PC-9 (cell line): ENCODE measurements at regions not wholly inside any gene's neighbourhood (a gene's known extent, or its start where the extent isn't known, plus 50 kb on each side); places are given as distances from the start of the nearest gene placed in this dataset.

Experiments used
- EZH2 ChIP-seq: fragments of 200-600 bp; sonication (generic); IDR thresholded peaks from 2 replicates; pipeline ENCODE4 v1.8.0; 2017; ENCODE audit warnings: antibody characterized with exemption, low read depth
- TF ChIP-seq, protein P1 (sequence below): fragments of 200-600 bp; sonication (generic); conservative IDR thresholded peaks from 2 replicates; pipeline ENCODE4 v1.6.1; 2017; ENCODE audit warnings: mixed run types, antibody characterized with exemption, mild to moderate bottlenecking, moderate library complexity

DNA sequence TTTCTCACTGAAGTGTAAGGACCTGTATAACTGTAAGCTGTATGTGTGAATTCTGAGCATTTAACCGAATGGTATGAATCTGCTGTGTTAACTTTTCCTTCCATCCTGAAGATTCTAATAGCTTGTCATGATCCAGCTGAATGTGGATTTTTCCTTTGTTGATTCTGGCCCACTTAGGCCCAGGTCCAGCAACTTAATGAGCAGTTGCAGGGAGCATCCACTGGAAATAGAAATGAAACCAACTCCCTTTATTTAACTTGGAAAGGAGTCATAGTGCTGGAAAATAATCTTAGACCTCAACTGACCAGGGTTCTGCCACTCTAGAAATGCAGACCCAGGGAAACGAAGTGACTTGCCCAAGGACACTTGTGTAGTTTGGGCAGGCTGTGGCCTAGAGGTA lies 142.3 kb upstream of the MTNR1B start:
- TF ChIP-seq, protein P1, sequence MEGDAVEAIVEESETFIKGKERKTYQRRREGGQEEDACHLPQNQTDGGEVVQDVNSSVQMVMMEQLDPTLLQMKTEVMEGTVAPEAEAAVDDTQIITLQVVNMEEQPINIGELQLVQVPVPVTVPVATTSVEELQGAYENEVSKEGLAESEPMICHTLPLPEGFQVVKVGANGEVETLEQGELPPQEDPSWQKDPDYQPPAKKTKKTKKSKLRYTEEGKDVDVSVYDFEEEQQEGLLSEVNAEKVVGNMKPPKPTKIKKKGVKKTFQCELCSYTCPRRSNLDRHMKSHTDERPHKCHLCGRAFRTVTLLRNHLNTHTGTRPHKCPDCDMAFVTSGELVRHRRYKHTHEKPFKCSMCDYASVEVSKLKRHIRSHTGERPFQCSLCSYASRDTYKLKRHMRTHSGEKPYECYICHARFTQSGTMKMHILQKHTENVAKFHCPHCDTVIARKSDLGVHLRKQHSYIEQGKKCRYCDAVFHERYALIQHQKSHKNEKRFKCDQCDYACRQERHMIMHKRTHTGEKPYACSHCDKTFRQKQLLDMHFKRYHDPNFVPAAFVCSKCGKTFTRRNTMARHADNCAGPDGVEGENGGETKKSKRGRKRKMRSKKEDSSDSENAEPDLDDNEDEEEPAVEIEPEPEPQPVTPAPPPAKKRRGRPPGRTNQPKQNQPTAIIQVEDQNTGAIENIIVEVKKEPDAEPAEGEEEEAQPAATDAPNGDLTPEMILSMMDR = no peak
- TF ChIP-seq EZH2 = no peak
